ENCODE measurements at regions not wholly inside any gene's neighbourhood (a gene's known extent, or its start where the extent isn't known, plus 50 kb on each side); places are given as distances from the start of the nearest gene placed in this dataset.
"Not testable (repeated sequence)": the region's sequence is repeated elsewhere in the genome, so short reads cannot be mapped to it uniquely, and the experiment has no call there.

GRCh38 chr4:121616449-121616848, 80.3 kb downstream of the ANXA5 start:
- DNase-seq (ENCODE audit: low read depth), result not testable (repeated sequence)

GRCh38 chr4:121614101-121614500, 82.7 kb downstream of the ANXA5 start:
- no peak for DNase-seq (ENCODE audit: low read depth)

GRCh38 chr4:121599049-121599448, 97.7 kb downstream of the ANXA5 start:
- no peak for DNase-seq (ENCODE audit: low read depth)

- no peak for DNase-seq (ENCODE audit: low read depth)
Observed at GRCh38 chr4:121597346-121597934, 99.3 kb downstream of the ANXA5 start.

DNA sequence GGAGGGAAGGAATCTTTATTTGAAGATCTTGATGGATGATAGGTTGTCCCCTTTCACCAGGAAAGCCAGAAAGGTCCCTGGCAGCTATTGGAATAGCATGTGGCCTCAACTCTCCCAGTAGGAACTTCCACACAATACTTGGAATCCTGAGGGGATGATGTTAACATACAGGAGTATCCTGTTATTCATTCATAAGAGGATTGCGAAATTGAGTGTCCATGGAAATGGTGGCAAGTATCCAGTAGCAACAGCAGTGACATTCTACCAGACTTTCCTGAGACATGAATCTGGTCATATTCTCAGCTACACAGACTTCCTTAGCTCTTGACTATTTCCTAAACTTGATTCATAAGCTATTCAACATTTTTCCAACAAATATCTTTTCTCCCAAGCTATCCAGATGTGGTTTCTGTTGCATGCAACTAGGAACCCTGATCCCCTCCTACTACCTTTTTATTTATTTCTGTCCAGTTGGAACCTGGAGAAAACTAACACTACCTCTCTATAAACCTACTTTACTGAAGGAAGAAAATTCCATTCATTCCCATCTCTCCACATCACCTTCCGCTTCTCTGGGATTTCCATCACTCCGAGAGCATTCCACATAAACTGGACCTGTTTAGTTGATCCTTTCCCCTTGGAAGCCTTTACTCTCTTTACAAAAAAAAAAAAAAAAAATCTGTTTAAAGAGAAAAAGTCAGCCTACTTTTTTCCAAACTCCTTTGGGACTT, 101.8 kb downstream of the ANXA5 start:
- peak; percentile 22 for DNase-seq (ENCODE audit: low read depth)

DNA sequence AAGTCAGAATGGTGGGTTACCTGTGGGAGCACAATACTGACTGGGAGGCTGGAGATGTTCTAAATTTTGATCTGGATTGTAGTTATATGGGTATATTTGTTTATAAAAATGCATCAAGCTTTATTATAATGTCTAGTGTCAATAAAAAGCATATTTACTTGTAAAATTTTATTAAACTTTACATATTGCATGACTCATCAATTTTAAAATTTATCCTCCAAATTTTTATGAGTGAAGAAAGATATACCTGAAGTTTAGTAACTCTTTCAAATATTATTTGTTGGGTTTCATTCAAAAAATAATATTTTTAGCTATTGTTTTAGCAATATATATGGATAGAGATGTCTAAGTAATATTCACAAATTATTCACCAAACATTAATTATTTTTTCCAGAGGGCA, 103.0 kb downstream of the ANXA5 start:
- no peak for DNase-seq (ENCODE audit: low read depth)

- DNase-seq (ENCODE audit: low read depth), result not testable (repeated sequence)
Observed at GRCh38 chr4:121592257-121592656, 104.5 kb downstream of the ANXA5 start.

DNA sequence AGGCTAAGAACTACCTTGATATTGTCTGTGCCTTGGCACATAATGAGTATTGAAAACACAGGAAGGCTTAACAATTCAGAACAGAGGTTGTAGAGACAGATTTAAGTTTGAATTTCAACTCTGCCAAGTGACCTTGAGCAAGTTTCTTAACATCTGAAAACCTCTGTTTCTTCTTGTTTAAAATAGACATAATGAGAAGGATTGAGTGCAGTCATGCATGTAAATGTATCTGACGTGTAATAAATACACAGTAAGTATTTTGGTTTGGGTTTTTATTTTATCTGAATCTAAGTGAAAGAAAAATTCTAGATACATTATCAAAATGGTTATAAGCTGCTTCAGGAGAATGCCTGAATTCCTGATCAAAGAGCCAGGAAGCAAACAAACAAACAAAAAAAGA, 111.9 kb downstream of the ANXA5 start:
- no peak for DNase-seq (ENCODE audit: low read depth)

DNA sequence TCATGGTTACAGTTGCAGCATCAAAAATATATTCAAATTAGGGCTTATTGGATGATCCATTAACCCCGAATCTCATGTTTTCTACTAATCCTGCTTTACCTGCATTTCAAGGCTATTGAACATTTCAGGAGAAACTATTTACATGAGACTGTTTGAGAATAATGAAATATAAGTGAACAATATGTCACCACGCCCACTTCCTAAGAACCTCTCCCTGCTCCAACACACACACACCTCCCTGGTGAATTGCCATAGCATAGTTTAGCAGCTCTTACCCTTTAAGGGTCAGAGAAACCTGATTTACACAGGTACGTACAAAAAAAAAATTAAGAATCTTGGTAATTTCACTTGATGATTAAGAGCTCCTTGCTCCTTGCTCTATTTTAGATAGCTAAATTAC, 113.4 kb downstream of the ANXA5 start:
- no peak for DNase-seq (ENCODE audit: low read depth)

DNA sequence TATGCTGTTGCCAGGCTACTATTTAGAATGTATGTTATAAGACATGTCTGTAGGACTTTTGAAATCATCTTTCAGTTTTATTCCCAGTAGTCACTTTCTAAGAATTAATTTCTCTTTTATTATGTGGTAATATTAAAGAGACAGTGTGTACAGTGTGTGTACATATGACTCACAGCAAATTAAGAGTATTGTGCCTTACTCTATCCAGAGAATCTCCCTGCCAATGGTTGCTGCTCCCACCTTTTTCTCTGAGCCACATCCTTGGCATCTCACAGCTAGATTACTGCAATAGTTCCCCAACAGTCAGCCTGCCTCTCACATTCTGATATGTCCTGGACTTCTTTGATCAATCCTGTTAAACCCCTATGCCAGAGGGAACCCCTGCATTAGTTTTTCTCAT, 114.5 kb downstream of the ANXA5 start:
- no peak for DNase-seq (ENCODE audit: low read depth)

DNA sequence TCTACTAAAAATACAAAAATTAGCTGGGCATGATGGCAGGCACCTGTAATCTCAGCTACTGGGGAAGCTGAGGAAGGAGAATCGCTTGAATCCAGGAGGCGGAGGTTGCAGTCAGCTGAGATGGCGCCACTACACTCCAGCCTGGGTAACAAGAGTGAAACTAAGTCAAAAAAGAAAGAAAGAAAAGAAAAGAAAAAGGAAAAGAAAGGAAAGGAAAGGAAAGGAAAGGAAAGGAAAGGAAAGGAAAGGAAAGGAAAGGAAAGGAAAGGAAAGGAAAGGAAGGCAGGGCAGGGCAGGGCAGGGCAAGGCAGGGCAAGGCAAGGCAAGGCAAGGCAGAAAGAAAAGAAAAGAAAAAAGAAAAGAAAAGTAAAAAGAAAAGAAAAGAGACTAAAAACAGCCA, 121.4 kb downstream of the ANXA5 start:
- DNase-seq (ENCODE audit: low read depth), result not testable (repeated sequence)

GRCh38 chr4:121574618-121575017, 122.2 kb downstream of the ANXA5 start:
- no peak for DNase-seq (ENCODE audit: low read depth)

- DNase-seq (ENCODE audit: low read depth), result no peak
Observed at GRCh38 chr4:121567748-121568147, 129.0 kb downstream of the ANXA5 start.

DNA sequence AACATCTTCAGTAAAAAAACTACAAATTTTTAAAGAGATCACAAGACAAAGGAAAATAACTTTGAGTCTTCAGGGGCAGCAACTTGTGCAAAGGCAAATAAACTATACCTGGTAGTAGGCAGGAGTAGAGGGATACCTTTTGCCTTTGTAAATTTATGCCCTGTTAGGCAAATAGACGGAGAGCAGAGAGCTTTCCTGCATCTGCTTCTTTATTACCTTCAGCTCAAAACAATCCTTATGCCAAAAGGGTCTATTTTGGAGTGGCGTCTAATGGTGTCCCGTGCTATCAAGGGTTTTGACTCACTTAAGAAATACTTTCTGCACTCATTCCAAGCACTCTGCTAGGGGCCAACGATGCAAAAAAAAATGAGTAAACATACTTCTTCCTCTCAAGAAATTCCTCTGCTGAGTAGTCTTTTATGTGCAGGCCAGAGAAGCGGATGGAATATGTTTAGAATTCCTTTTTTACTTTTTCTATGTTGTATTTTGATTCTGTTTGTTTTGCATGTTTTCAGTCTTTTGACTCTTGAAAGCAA, 131.9 kb downstream of the ANXA5 start:
- DNase-seq (ENCODE audit: low read depth), result no peak

GRCh38 chr4:121562811-121563210, 134.0 kb downstream of the ANXA5 start:
- no peak for DNase-seq (ENCODE audit: low read depth)

DNA sequence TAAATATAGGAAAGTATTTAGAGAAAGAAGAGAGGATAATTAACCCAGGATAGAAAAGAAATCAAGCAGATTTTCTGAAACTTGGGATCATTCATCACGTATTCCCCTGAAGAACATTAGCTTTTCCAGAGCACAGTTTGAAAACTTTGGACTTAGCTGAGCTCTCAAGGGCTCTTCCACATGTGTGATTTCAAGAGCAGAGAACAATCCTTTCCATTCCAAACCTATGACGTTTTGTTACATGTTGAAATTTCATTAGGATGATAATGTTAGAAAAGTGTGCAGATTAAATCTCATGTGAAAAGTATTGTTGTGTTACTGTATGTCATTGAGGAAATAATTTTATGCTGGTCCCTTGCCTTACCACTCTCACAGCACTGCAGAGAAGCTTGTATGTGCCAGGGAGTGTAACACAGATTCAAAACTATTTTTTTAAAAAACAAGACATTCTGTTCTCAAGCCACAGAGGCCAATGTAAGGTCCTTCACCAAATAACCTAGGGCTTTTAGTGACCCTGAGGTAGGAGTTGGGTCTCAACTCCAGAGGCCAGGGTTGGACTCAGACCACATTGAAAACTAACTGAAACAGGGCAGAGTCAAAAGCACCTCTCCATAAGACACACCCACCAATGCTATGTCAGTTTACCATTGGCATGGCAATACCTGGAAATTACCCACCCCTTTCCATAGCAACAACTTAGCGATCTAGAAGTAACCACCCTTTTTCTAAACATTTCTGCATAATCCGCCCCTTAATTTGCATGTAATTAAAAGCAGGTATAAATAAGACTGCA, 141.3 kb downstream of the ANXA5 start:
- no peak for DNase-seq (ENCODE audit: low read depth)

DNA sequence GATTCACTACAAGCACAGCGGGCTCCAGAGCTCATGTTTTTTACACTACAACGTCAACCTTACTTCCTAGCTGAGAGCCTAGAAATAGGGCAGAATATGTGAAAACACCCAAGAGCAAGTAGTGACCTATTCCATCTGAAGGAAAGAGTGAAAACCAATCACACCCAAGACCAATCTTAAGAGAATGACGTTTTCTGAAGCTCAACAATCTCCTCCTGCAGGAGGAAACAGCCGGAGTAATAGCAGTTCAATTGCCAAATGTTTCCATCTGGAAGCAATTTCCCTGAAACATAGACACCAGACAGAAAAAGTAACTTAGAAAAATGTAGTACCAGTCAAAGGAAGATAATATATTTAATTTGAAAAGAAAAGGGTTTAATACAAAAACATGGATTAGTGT, 142.4 kb downstream of the ANXA5 start:
- DNase-seq (ENCODE audit: low read depth), result peak; percentile 31

- peak; percentile 12 for DNase-seq (ENCODE audit: low read depth)
Observed at GRCh38 chr4:121551881-121552280, 144.9 kb downstream of the ANXA5 start.

DNA sequence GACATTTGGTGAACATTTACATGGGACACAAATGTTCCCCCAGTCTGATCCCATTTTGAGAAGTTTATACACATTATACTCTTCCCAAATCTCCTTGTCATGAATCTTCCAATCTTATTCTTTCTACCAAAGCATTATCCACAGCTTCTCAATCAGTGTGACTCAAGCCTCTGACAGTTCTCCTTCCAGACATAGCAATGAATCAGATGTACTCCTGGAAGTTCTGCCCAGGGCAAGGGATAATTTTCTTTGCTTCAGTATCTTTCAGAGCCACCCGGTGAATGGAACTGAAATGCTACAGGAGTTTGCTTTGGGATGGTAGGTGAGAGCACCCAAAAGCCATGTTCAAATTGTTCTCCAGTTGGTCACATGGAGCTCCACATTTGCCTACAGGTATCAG, 145.5 kb downstream of the ANXA5 start:
- no peak for DNase-seq (ENCODE audit: low read depth)

DNA sequence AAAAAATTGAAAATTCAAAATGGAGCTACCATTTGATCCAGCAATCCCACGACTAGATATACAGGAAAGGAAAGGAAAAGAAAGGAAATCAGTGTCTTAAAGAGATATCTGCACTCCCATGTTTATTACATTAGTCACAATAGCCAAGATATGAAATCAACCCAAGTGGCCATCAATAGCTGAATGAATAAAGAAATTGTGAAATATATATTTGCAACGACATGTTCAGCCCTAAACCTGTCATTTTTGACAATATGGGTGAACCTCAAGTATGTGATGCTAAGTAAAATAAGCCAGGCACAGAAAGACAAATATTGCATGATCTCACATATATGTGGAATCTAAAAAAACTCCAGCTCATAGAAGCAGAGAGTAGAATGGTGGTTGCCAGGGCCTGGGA, 155.1 kb downstream of the ANXA5 start:
- DNase-seq (ENCODE audit: low read depth), result no peak

GRCh38 chr4:121535351-121535750, 154.5 kb upstream of the QRFPR start:
- no peak for DNase-seq (ENCODE audit: low read depth)

- no peak for DNase-seq (ENCODE audit: low read depth)
Observed at GRCh38 chr4:121534187-121534586, 153.4 kb upstream of the QRFPR start.

DNA sequence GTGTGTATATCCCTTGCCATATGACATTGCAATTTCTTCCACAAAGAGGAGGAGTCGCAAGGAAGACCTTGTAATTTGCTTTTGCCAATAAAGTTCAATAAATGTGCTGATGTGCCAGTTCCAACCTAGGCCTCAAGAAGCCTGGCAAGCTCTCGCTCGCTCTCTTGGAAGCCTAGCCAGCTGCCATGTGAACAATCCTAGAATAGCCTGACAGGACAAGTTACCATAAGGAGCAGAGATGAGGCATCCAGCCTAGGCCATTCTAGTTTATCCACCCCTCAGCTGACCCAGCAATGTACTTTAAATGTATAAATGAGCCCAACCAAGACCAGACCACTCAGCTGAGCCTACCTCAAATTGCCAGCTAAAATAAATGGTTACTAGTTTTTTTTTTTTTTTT, 145.7 kb upstream of the QRFPR start:
- DNase-seq (ENCODE audit: low read depth), result no peak

Measured in fibroblast of the conjunctiva (primary cell).